GM18873 (cell line): ENCODE measurements at regions not wholly inside any gene's neighbourhood (a gene's known extent, or its start where the extent isn't known, plus 50 kb on each side); places are given as distances from the start of the nearest gene placed in this dataset.

ENCODE experiments used
- ATAC-seq: cut with Tn5 transposase; IDR thresholded peaks from one replicate; pipeline ENCODE4 v1.9.1; 2021; ENCODE audit warnings: mild to moderate bottlenecking, moderate library complexity, moderate number of reproducible peaks; ENCODE audit not compliant: unreplicated experiment, low FRiP score

DNA sequence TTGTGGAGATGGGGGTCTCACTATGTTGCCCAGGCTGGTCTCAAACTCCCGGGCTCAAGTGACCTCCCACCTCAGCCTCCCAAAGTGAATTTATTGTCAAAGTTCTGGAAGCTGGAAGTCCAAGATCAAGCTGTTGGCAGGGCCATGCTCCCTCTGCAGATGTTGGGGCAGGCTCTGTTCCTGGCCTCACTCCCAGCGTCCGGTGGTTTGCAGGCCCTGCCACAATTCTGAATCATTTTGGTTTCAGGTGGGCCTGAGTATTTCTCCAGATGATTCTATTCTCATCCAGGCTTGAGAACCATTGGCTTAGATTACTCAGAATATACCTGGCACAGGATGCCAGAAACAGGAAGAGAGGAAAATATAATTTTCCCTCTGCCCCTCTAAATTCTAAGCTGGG, 737.4 kb downstream of the TNS3 start:
- no peak for ATAC-seq

GRCh38 chr7:46841248-46841647, 740.7 kb downstream of the TNS3 start:
- ATAC-seq, result no peak

DNA sequence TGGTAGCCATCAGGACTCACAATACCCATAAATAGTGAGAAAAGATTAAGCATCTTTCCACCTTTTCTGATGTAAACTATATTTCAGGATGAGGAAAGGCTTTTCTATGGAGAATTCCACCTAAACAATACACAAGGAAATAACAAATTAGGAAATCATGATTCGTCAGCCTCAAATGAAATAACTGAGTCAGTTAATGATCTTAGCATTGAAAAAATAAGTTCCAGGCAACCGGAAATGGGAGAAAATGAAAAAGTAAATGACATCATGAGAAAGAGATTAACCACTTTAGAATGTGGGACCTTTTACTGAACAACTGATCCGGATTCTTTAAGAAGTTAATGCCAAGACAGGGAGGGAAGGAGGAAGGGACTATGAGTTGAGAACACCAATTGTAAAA, 742.3 kb downstream of the TNS3 start:
- no peak for ATAC-seq

GRCh38 chr7:46838463-46838862, 743.4 kb downstream of the TNS3 start:
- no peak for ATAC-seq

- no peak for ATAC-seq
These were observed 746.4 kb downstream of the TNS3 start for GRCh38 chr7:46835556-46835955.

GRCh38 chr7:46834921-46835320, 747.0 kb downstream of the TNS3 start:
- ATAC-seq, result no peak

DNA sequence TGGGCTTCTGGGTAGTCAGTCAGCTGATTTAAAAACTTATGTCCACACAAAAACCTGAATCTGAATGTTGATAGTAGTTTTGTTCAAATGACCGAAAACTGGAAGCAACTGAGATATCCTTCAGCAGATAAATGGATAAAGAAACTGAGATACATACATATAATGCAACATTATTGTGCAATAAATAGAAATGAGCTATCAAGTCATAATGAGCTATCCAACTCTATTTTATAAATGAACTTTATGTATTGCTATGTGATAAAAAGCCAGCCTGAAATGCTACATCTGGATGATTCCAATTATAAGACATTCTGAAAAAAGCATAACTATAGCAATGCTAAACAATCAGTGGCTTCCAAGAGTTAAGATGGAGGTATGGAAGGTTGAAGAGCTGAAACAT, 748.7 kb downstream of the TNS3 start:
- ATAC-seq, result no peak

- ATAC-seq, result no peak
These were observed 749.8 kb downstream of the TNS3 start for GRCh38 chr7:46832136-46832535.

- ATAC-seq, result no peak
These were observed 762.1 kb downstream of the TNS3 start for GRCh38 chr7:46819819-46820218.

- no peak for ATAC-seq
These were observed 767.2 kb downstream of the TNS3 start for GRCh38 chr7:46814516-46815250.

GRCh38 chr7:46812101-46812675, 769.7 kb downstream of the TNS3 start:
- no peak for ATAC-seq

DNA sequence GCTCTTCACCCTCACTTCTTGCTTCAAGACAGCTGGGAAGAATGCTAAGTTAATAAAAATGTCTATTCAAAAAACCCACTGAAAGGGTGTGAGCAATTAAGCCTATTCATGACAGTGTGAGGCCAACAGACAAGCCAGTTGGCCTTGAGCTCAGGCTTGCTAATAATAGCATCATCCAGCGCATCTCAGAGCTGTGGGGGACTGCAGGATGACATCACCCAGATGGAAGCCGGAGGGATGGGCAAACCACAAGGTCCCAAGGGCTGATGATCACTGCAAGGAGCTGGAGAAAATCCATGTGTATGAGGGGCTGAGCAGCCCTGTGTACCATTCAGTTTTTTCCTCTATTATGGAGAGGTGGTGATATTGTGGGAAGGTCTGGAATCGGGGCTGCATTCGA, 770.4 kb downstream of the TNS3 start:
- ATAC-seq, result no peak

DNA sequence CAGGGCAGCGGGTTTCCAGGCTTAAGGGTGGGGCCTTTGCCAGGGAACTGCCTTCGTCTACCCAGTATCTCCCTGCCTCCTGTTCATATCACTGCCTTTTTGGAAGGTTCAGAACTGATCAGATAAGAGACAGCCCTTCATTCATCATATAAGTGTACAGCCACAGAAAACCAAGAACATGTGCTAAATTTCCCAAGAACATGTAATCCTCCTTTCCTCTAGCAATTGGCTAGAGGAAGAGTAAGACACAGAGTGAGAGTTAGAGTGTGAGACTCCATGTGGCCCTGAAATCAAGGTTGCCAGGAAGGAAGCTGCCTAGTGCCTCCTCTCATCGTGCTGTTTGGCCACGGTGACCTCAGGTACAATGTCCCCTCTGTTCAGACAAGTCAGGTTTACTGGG, 770.9 kb downstream of the TNS3 start:
- no peak for ATAC-seq

DNA sequence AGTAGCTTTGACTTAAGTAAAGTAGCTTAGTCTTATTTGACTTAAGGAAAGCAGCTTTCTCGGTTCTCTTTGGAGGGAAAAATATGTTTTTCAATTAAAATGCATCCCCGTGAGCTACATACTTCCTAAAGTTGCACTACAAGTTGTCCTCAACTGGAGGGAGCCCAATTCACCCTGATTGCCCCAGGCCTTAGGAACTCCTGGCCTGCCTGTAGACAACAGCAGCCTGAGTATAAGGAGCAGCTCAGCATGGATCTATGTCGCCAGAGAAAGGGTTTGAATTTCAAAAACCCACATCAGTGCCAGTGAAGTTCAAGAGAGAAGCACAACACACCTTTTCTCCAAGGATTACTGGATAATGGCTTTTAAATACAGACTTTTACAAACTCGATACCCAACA, 772.0 kb downstream of the TNS3 start:
- no peak for ATAC-seq

GRCh38 chr7:46806856-46807255, 775.1 kb downstream of the TNS3 start:
- no peak for ATAC-seq

DNA sequence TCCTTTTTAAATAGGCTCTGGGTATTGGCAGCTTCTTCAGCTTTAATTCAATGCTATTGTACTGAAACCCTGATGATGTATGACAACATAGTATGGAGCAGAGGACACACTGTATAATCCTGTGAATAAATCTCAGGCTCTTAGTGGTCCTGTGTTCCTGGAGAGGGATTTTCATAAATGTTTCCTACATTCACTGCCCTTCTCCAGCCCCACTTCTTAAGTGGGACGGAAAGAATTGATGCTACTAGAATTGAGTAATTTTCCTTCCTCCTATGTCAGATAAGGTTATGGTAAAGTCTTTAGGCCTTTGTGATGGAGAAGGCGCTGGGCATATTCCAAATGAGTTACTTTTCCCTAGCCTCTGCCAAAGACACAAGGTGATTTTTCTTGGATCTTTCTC, 779.4 kb downstream of the TNS3 start:
- no peak for ATAC-seq

GRCh38 chr7:46791188-46791587, 790.7 kb downstream of the TNS3 start:
- no peak for ATAC-seq

DNA sequence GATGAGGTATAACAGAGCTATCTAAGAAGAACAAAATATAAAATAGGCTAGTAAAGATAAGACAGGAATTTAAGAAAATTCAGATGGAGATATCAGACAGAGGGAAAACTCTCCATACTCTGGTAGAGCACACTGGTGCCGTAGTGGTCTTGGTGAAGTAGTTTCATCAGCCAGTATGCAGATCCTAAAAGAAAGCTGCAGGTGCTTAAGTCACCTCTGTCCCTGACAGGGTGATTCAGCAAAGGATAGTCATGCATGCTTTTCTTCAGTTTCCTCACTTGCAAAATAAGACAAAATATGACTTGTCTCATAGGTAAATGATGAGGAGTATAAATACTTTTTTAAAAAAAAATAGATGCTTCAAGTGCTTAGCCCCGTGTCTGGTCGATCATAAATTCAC, 794.9 kb downstream of the TNS3 start:
- no peak for ATAC-seq

GRCh38 chr7:46786221-46786954, 795.5 kb downstream of the TNS3 start:
- no peak for ATAC-seq

- no peak for ATAC-seq
These were observed 797.2 kb downstream of the TNS3 start for GRCh38 chr7:46784732-46785131.

DNA sequence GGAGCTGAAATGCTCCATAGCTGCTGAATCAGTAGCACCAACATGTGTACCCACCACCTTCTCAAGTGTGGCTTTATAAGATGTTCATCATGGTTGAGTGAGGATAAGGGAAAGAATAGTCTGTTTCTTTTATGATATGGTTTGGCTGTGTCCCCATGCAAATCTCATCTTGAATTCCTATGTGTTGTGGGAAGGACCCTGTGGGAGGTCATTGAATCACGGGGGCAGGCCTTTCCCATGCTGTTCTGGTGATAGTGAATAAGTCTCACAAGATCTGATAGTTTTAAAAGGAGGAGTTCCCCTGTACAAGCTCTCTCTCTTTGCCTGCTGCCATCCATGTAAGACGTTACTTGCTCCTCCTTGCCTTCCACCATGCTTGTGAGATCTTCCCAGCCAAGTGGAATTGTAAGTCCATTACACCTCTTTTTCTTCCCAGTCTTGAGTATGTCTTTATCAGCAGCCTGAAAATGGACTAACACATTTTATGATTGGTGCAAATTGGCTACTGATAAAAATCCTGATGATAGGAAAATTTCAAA, 799.9 kb downstream of the TNS3 start:
- ATAC-seq, result no peak

GRCh38 chr7:46776790-46777189, 805.1 kb downstream of the TNS3 start:
- no peak for ATAC-seq
